GM18520 (cell line): ENCODE measurements at regions not wholly inside any gene's neighbourhood (a gene's known extent, or its start where the extent isn't known, plus 50 kb on each side); places are given as distances from the start of the nearest gene placed in this dataset.
"Not testable (repeated sequence)": the region's sequence is repeated elsewhere in the genome, so short reads cannot be mapped to it uniquely, and the experiment has no call there.

ENCODE experiments used
- ATAC-seq: cut with Tn5 transposase; IDR thresholded peaks from one replicate; pipeline ENCODE4 v1.9.1; 2021; ENCODE audit not compliant: unreplicated experiment

GRCh38 chr5:92946546-92946945 lies 634.5 kb downstream of the NR2F1-AS1 start:
- no peak for ATAC-seq

- ATAC-seq = no peak
Measured at GRCh38 chr5:92945605-92946097, 635.4 kb downstream of the NR2F1-AS1 start.

- ATAC-seq = no peak
Measured at GRCh38 chr5:92944903-92945604, 636.0 kb downstream of the NR2F1-AS1 start.

- no peak for ATAC-seq
Measured at GRCh38 chr5:92944337-92944736, 636.7 kb downstream of the NR2F1-AS1 start.

GRCh38 chr5:92942762-92943161 lies 638.3 kb downstream of the NR2F1-AS1 start:
- no peak for ATAC-seq

GRCh38 chr5:92941806-92942205 lies 639.2 kb downstream of the NR2F1-AS1 start:
- ATAC-seq = no peak

- no peak for ATAC-seq
Measured at GRCh38 chr5:92939428-92939827, 641.6 kb downstream of the NR2F1-AS1 start.

GRCh38 chr5:92937396-92937795 lies 643.6 kb downstream of the NR2F1-AS1 start:
- ATAC-seq = not testable (repeated sequence)

- no peak for ATAC-seq
Measured at GRCh38 chr5:92930057-92930456, 651.0 kb downstream of the NR2F1-AS1 start.

- ATAC-seq = no peak
Measured at GRCh38 chr5:92927291-92927778, 653.7 kb downstream of the NR2F1-AS1 start.

GRCh38 chr5:92923885-92924284 lies 657.1 kb downstream of the NR2F1-AS1 start:
- ATAC-seq = no peak

GRCh38 chr5:92922231-92922967 lies 658.6 kb downstream of the NR2F1-AS1 start:
- no peak for ATAC-seq

GRCh38 chr5:92917044-92917443 lies 664.0 kb downstream of the NR2F1-AS1 start:
- ATAC-seq = no peak

- no peak for ATAC-seq
Measured at GRCh38 chr5:92916036-92916435, 665.0 kb downstream of the NR2F1-AS1 start.

- ATAC-seq = no peak
Measured at GRCh38 chr5:92912283-92912682, 668.7 kb downstream of the NR2F1-AS1 start.

- ATAC-seq = no peak
Measured at GRCh38 chr5:92911851-92912250, 669.2 kb downstream of the NR2F1-AS1 start.

GRCh38 chr5:92911293-92911692 lies 669.7 kb downstream of the NR2F1-AS1 start:
- no peak for ATAC-seq

- no peak for ATAC-seq
Measured at GRCh38 chr5:92909602-92909962, 671.4 kb downstream of the NR2F1-AS1 start.

- no peak for ATAC-seq
Measured at GRCh38 chr5:92908952-92909601, 671.9 kb downstream of the NR2F1-AS1 start.

- peak; percentile 63 for ATAC-seq
Measured at GRCh38 chr5:92907938-92908606, 672.9 kb downstream of the NR2F1-AS1 start.

GRCh38 chr5:92906798-92907376 lies 674.1 kb downstream of the NR2F1-AS1 start:
- no peak for ATAC-seq
